ENCODE measurements at regions not wholly inside any gene's neighbourhood (a gene's known extent, or its start where the extent isn't known, plus 50 kb on each side); places are given as distances from the start of the nearest gene placed in this dataset.

GRCh38 chr5:166013415-166013814 is 2278.0 kb upstream of the WWC1 start:
- H3K4me1 ChIP-seq: no peaks in the 10 kb centered on the region
- H3K9me3 ChIP-seq: no peaks in the 10 kb centered on the region
- no peak for DNase-seq
- TF ChIP-seq CTCF (IDR thresholded peaks at IDR 0.05 in 4 of 5, conservative IDR thresholded peaks at IDR 0.05 in 1 of 5) (no peak), POLR2A (IDR thresholded peaks at IDR 0.05) (no peak)
- intact Hi-C loops (cut with DNase I; ENCODE audit: low total_unique reads): no loop called here
- H3K27me3 ChIP-seq: no peaks in the 10 kb centered on the region
- no peaks in the 10 kb centered on the region for H3K36me3 ChIP-seq
- no peak for ATAC-seq
- H3K27ac ChIP-seq: no peak overlapping the region
- no peak overlapping the region for H3K4me3 ChIP-seq
- in situ Hi-C loops (cut with MboI; ENCODE audit: low sequenced_read_pairs in 4 of 4): no loop called here

GRCh38 chr5:166014256-166014655 is 2277.2 kb upstream of the WWC1 start:
- no peak for ATAC-seq
- H3K27me3 ChIP-seq: no peaks in the 10 kb centered on the region
- no peaks in the 10 kb centered on the region for H3K36me3 ChIP-seq
- intact Hi-C loops (cut with DNase I; ENCODE audit: low total_unique reads): no loop called here
- no peaks in the 10 kb centered on the region for H3K4me1 ChIP-seq
- TF ChIP-seq POLR2A (IDR thresholded peaks at IDR 0.05) (no peak), CTCF (IDR thresholded peaks at IDR 0.05 in 4 of 5, conservative IDR thresholded peaks at IDR 0.05 in 1 of 5) (no peak)
- no peak overlapping the region for H3K4me3 ChIP-seq
- no peaks in the 10 kb centered on the region for H3K9me3 ChIP-seq
- no peak overlapping the region for H3K27ac ChIP-seq
- no peak for DNase-seq
- in situ Hi-C loops (cut with MboI; ENCODE audit: low sequenced_read_pairs in 4 of 4): no loop called here

- no peak overlapping the region for H3K27ac ChIP-seq
- H3K4me1 ChIP-seq: no peaks in the 10 kb centered on the region
- no peak for TF ChIP-seq CTCF (IDR thresholded peaks at IDR 0.05 in 4 of 5, conservative IDR thresholded peaks at IDR 0.05 in 1 of 5)
- no peak for TF ChIP-seq POLR2A (IDR thresholded peaks at IDR 0.05)
- no peak for DNase-seq
- no peaks in the 10 kb centered on the region for H3K36me3 ChIP-seq
- in situ Hi-C loops (cut with MboI; ENCODE audit: low sequenced_read_pairs in 4 of 4): no loop called here
- no peaks in the 10 kb centered on the region for H3K9me3 ChIP-seq
- no peak for ATAC-seq
- intact Hi-C loops (cut with DNase I; ENCODE audit: low total_unique reads): no loop called here
- no peaks in the 10 kb centered on the region for H3K27me3 ChIP-seq
- H3K4me3 ChIP-seq: no peak overlapping the region
Observed at GRCh38 chr5:166018716-166019115, 2272.7 kb upstream of the WWC1 start.

- intact Hi-C loops (cut with DNase I; ENCODE audit: low total_unique reads) (no loop called here), in situ Hi-C loops (cut with MboI; ENCODE audit: low sequenced_read_pairs in 4 of 4) (no loop called here)
- Histone ChIP-seq H3K9me3 (no peaks in the 10 kb centered on the region), H3K36me3 (no peaks in the 10 kb centered on the region), H3K4me1 (no peaks in the 10 kb centered on the region), H3K27ac (no peak overlapping the region), H3K4me3 (no peak overlapping the region), H3K27me3 (no peaks in the 10 kb centered on the region)
- no peak for ATAC-seq
- no peak for DNase-seq
- TF ChIP-seq POLR2A (IDR thresholded peaks at IDR 0.05) (no peak), CTCF (IDR thresholded peaks at IDR 0.05 in 4 of 5, conservative IDR thresholded peaks at IDR 0.05 in 1 of 5) (no peak)
Observed at GRCh38 chr5:166022065-166022464, 2269.4 kb upstream of the WWC1 start.

GRCh38 chr5:166024970-166025369 is 2266.5 kb upstream of the WWC1 start:
- DNase-seq (no peak), ATAC-seq (no peak)
- in situ Hi-C loops (cut with MboI; ENCODE audit: low sequenced_read_pairs in 4 of 4): no loop called here
- Histone ChIP-seq H3K4me3 (no peak overlapping the region), H3K9me3 (no peaks in the 10 kb centered on the region), H3K4me1 (no peaks in the 10 kb centered on the region), H3K27me3 (no peaks in the 10 kb centered on the region), H3K36me3 (no peaks in the 10 kb centered on the region), H3K27ac (no peak overlapping the region)
- TF ChIP-seq POLR2A (IDR thresholded peaks at IDR 0.05) (no peak), CTCF (IDR thresholded peaks at IDR 0.05 in 4 of 5, conservative IDR thresholded peaks at IDR 0.05 in 1 of 5) (no peak)
- intact Hi-C loops (cut with DNase I; ENCODE audit: low total_unique reads): no loop called here

Data from gastrocnemius medialis (tissue), 4 donors.